Tibial artery (tissue), 4 donors: ENCODE measurements at regions not wholly inside any gene's neighbourhood (a gene's known extent, or its start where the extent isn't known, plus 50 kb on each side); places are given as distances from the start of the nearest gene placed in this dataset.

Experiments
- DNase-seq, 2 donors: peaks; one replicate each; pipeline ENCODE4 v3.0.0-alpha.2; 2019
- H3K27ac ChIP-seq, 2 donors: fragments of 200-600 bp; sonication (generic) in 1 of 2; 1 replicate in 1 of 2; 2 replicates in 1 of 2; pipeline ENCODE4 v1.5.1; 2018 to 2019; ENCODE audit warnings: mild to moderate bottlenecking in 1 of 2
- H3K27me3 ChIP-seq, 2 donors: fragments of 200-600 bp; sonication (generic) in 1 of 2; one replicate each; pipeline versions ENCODE4 v1.5.1 to v1.6.0; 2016 to 2019
- H3K36me3 ChIP-seq, 3 donors: fragments of 200-600 bp; sonication (generic) in 2 of 3; one replicate each; pipeline ENCODE4 v1.5.1; 2016 to 2019; ENCODE audit warnings: mild to moderate bottlenecking in 2 of 3
- H3K4me1 ChIP-seq, 4 donors: fragments of 200-600 bp; sonication (generic) in 2 of 4; 1 replicate in 3 of 4; 2 replicates in 1 of 4; pipeline ENCODE4 v1.5.1; 2016 to 2019
- H3K4me3 ChIP-seq, 2 donors: fragments of 200-600 bp; sonication (generic) in 1 of 2; 1 replicate in 1 of 2; 2 replicates in 1 of 2; pipeline ENCODE4 v1.5.1; 2018 to 2019; ENCODE audit warnings: mild to moderate bottlenecking in 2 of 2
- H3K9me3 ChIP-seq, 3 donors: fragments of 200-600 bp; sonication (generic) in 1 of 3; one replicate each; pipeline ENCODE4 v1.5.1; 2016 to 2019
- CTCF ChIP-seq, 2 experiments: fragments of 200-600 bp in 1 of 2; fragments of 450-650 bp in 1 of 2; IDR thresholded peaks; one replicate each; pipeline ENCODE4 v1.5.1; 2017 to 2019; ENCODE audit warnings: antibody characterized with exemption in 2 of 2, mild to moderate bottlenecking in 1 of 2, moderate library complexity in 1 of 2
- intact Hi-C: fragments of 100-400 bp; cut with DNase I; formaldehyde crosslinking; loops from one replicate; pipeline ENCODE4 v1.15.0; 2023; ENCODE audit warnings: low total_unique reads

GRCh38 chr4:29722253-29722652 lies 997.9 kb upstream of the PCDH7 start:
- Histone ChIP-seq H3K4me3 (no peak overlapping the region), H3K9me3 (no peaks in the 10 kb centered on the region), H3K27me3 (no peaks in the 10 kb centered on the region), H3K36me3 (no peaks in the 10 kb centered on the region), H3K27ac (no peak overlapping the region), H3K4me1 (no peaks in the 10 kb centered on the region)
- no peak for DNase-seq
- no peak for TF ChIP-seq CTCF (IDR thresholded peaks at IDR 0.05)
- intact Hi-C loops = no loop called here

- H3K27ac ChIP-seq = no peak overlapping the region
- H3K27me3 ChIP-seq = no peaks in the 10 kb centered on the region
- intact Hi-C loops = no loop called here
- no peaks in the 10 kb centered on the region for H3K9me3 ChIP-seq
- no peak overlapping the region for H3K4me3 ChIP-seq
- no peaks in the 10 kb centered on the region for H3K4me1 ChIP-seq
- DNase-seq = no peak
- TF ChIP-seq CTCF (IDR thresholded peaks at IDR 0.05) = no peak
- no peaks in the 10 kb centered on the region for H3K36me3 ChIP-seq
Observed at GRCh38 chr4:29726938-29727337, 993.2 kb upstream of the PCDH7 start.

- Histone ChIP-seq H3K36me3 (no peaks in the 10 kb centered on the region), H3K4me3 (no peak overlapping the region), H3K9me3 (no peaks in the 10 kb centered on the region), H3K4me1 (no peaks in the 10 kb centered on the region), H3K27me3 (no peaks in the 10 kb centered on the region), H3K27ac (no peak overlapping the region)
- no peak for TF ChIP-seq CTCF (IDR thresholded peaks at IDR 0.05)
- intact Hi-C loops = no loop called here
- DNase-seq = no peak
Observed at GRCh38 chr4:29734343-29735213, 985.6 kb upstream of the PCDH7 start.

GRCh38 chr4:29756966-29757365 lies 963.2 kb upstream of the PCDH7 start:
- no peak overlapping the region for H3K27ac ChIP-seq
- intact Hi-C loops = no loop called here

GRCh38 chr4:29762151-29762550 lies 958.0 kb upstream of the PCDH7 start:
- Histone ChIP-seq H3K36me3 (no peaks in the 10 kb centered on the region), H3K4me1 (no peaks in the 10 kb centered on the region), H3K9me3 (no peaks in the 10 kb centered on the region), H3K4me3 (no peak overlapping the region), H3K27me3 (no peaks in the 10 kb centered on the region), H3K27ac (no peak overlapping the region)
- DNase-seq = no peak
- intact Hi-C loops = no loop called here
- TF ChIP-seq CTCF (IDR thresholded peaks at IDR 0.05) = no peak

More at GRCh38 chr4:29756966-29757365, 963.2 kb upstream of the PCDH7 start:
- TF ChIP-seq CTCF (IDR thresholded peaks at IDR 0.05) = no peak
- Histone ChIP-seq H3K9me3 (no peaks in the 10 kb centered on the region), H3K4me1 (no peaks in the 10 kb centered on the region), H3K36me3 (no peaks in the 10 kb centered on the region), H3K4me3 (no peak overlapping the region), H3K27me3 (no peaks in the 10 kb centered on the region)
- no peak for DNase-seq
